Neural crest cell (in vitro differentiated cells): ENCODE measurements at regions not wholly inside any gene's neighbourhood (a gene's known extent, or its start where the extent isn't known, plus 50 kb on each side); places are given as distances from the start of the nearest gene placed in this dataset.
A peak's percentile ranks its signal among the peaks of the same experiment; 100 is the strongest.

ENCODE experiments used
- DNase-seq: peaks from one replicate; pipeline ENCODE4 v3.0.0; 2021; ENCODE audit warnings: low read depth, mixed read lengths, low spot score
- H3K27ac Mint-ChIP-seq: one replicate; pipeline ENCODE4 v1.8.0; 2021; ENCODE audit warnings: mild to moderate bottlenecking, mixed read lengths; ENCODE audit not compliant: unreplicated experiment
- H3K27me3 Mint-ChIP-seq: 2 replicates; pipeline ENCODE4 v1.8.0; 2021; ENCODE audit warnings: low read depth, mild to moderate bottlenecking, mixed read lengths
- H3K36me3 Mint-ChIP-seq: 2 replicates; pipeline ENCODE4 v1.8.0; 2021; ENCODE audit warnings: low read depth, mild to moderate bottlenecking, mixed read lengths
- H3K4me1 Mint-ChIP-seq: 2 replicates; pipeline ENCODE4 v1.8.0; 2021; ENCODE audit warnings: mixed read lengths
- H3K4me3 Mint-ChIP-seq: one replicate; pipeline ENCODE4 v1.8.0; 2021; ENCODE audit warnings: mild to moderate bottlenecking, mixed read lengths
- H3K9me3 Mint-ChIP-seq: 2 replicates; pipeline ENCODE4 v1.8.0; 2021; ENCODE audit warnings: mixed read lengths
- TF ChIP-seq, protein P1 (sequence below): fragments of 200-600 bp; sonication (generic); conservative IDR thresholded peaks from 2 replicates; pipeline ENCODE4 v1.5.0; 2021; ENCODE audit warnings: antibody characterized with exemption, mild to moderate bottlenecking

DNA sequence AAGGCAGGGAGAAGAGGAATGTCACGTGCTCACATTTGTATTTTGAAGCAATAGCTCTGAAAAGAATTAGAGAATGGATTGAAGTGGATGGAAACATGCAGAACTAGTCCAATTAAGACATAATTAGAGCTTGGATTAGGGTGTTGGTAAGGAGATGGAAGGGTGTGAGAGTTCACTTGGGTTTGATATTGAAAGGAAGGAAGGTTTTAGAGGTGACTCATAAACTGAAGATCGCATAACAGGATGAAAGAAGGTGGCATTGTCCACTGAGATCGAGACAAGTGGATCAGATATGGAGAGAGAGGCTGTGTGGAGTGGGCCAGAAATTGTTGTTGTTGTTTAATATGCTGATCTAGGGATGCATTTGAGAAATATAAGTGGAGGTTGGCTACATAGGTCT is 244.0 kb upstream of the SMIM31 start:
- Mint-ChIP-seq H3K4me3 (no peak overlapping the region), H3K27me3 (no peaks in the 10 kb centered on the region), H3K36me3 (no peaks in the 10 kb centered on the region), H3K4me1 (peaks cover 7% of the 10 kb centered on the region), H3K9me3 (no peaks in the 10 kb centered on the region), H3K27ac (no peak overlapping the region)
- TF ChIP-seq, protein P1, sequence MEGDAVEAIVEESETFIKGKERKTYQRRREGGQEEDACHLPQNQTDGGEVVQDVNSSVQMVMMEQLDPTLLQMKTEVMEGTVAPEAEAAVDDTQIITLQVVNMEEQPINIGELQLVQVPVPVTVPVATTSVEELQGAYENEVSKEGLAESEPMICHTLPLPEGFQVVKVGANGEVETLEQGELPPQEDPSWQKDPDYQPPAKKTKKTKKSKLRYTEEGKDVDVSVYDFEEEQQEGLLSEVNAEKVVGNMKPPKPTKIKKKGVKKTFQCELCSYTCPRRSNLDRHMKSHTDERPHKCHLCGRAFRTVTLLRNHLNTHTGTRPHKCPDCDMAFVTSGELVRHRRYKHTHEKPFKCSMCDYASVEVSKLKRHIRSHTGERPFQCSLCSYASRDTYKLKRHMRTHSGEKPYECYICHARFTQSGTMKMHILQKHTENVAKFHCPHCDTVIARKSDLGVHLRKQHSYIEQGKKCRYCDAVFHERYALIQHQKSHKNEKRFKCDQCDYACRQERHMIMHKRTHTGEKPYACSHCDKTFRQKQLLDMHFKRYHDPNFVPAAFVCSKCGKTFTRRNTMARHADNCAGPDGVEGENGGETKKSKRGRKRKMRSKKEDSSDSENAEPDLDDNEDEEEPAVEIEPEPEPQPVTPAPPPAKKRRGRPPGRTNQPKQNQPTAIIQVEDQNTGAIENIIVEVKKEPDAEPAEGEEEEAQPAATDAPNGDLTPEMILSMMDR: no peak
- no peak for DNase-seq

DNA sequence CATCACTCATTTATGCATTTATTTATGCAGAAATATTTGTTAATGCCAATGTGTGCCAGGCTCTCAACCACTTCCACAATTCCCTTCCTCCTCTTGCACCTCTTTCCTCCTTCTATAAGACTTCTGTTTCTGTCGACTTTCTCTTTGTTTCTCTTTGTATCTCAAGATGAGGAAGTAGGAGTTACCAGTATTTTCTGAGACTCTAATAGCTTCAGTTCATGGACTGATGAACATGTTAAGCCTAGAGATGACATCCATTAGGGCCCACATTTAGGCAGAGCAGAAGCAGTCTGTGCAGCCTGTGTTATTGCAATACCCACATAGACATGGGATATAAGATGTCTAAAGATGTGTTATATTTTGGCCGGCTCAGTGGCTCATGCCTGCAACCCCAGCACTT is 241.8 kb upstream of the SMIM31 start:
- Mint-ChIP-seq H3K9me3 (no peaks in the 10 kb centered on the region), H3K27me3 (no peaks in the 10 kb centered on the region), H3K4me3 (no peak overlapping the region), H3K27ac (no peak overlapping the region), H3K4me1 (no peaks in the 10 kb centered on the region), H3K36me3 (no peaks in the 10 kb centered on the region)
- TF ChIP-seq, protein P1: no peak
- DNase-seq: no peak

DNA sequence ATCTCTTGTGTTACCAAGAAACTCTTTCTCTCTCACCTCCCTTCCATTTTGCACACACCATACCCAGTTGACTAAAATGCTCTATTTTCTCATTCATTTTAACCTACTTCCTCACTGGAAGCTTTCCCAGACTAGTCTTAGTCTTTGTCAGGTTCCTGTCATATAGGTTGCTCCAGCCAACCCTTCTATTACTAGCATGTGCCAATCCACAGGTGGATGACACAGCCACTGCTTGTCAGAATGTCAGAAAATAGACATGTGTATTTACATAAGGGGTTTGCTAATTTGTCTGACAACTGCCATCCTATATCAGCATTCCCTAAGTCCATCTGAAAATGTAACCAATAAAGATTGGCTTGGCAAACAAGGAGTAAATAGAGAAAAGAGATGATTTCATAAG is 239.2 kb upstream of the SMIM31 start:
- no peak for DNase-seq
- Mint-ChIP-seq H3K9me3 (no peaks in the 10 kb centered on the region), H3K4me1 (no peaks in the 10 kb centered on the region), H3K27ac (no peak overlapping the region), H3K4me3 (no peak overlapping the region), H3K36me3 (no peaks in the 10 kb centered on the region), H3K27me3 (no peaks in the 10 kb centered on the region)
- TF ChIP-seq, protein P1: no peak

DNA sequence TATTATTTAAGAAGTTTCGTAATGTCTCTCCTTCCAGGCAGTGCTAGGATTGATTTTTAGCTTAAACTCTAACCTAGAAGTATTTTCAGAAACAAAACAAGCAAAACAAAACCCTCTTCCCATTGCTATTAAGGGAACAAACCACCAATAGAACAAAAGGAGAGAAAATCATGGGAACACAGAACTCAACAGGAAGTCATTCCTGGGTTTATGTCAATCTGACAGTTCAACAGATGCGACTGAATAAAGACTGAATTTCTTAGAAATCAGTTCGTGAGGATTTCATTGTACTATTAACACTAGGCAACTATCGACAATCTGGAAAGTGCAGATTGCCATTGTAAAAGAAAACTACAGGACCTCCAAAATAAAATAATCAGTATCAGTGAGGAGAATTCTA is 229.1 kb upstream of the SMIM31 start:
- no peaks in the 10 kb centered on the region for H3K36me3 Mint-ChIP-seq
- no peaks in the 10 kb centered on the region for H3K27me3 Mint-ChIP-seq
- H3K4me1 Mint-ChIP-seq: peaks cover 35% of the 10 kb centered on the region
- H3K9me3 Mint-ChIP-seq: no peaks in the 10 kb centered on the region
- H3K27ac Mint-ChIP-seq: no peak overlapping the region
- no peak overlapping the region for H3K4me3 Mint-ChIP-seq
- DNase-seq: no peak
- TF ChIP-seq, protein P1: no peak

DNA sequence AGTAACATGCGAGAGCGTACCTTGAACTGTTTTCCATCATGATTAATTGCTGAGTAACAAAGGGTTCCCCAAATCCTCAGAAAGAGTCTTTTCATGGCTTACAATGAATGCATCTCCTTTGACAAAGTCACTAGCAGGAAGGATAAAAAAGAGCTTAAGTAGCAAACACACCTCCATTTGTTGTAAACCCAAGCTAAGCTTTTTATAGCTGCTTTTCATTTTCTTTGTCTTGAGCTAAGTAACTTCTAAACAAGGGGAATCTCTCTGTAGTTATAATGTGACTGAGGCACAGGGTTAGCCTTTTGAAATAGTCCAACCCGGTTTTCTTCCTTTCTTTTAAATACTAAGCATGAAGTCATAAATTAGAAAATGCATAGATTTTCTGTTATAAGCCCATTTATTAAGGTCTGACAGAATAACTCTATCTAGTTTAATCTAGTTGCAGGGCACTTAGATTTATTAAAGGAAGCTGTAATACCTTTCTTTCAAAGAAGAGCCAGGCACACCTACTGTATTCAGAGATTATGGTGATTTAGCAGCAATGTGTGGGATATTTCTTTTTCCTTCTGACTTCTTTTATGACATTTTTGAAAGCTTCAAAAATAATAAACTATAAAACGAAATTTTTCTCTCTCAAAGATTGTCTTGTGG is 226.9 kb upstream of the SMIM31 start:
- DNase-seq: no peak
- no peaks in the 10 kb centered on the region for H3K27me3 Mint-ChIP-seq
- no peaks in the 10 kb centered on the region for H3K9me3 Mint-ChIP-seq
- TF ChIP-seq, protein P1: no peak
- H3K36me3 Mint-ChIP-seq: no peaks in the 10 kb centered on the region
- H3K4me3 Mint-ChIP-seq: no peak overlapping the region
- peak overlapping the region; percentile 65 for H3K27ac Mint-ChIP-seq
- H3K4me1 Mint-ChIP-seq: peaks cover 35% of the 10 kb centered on the region

DNA sequence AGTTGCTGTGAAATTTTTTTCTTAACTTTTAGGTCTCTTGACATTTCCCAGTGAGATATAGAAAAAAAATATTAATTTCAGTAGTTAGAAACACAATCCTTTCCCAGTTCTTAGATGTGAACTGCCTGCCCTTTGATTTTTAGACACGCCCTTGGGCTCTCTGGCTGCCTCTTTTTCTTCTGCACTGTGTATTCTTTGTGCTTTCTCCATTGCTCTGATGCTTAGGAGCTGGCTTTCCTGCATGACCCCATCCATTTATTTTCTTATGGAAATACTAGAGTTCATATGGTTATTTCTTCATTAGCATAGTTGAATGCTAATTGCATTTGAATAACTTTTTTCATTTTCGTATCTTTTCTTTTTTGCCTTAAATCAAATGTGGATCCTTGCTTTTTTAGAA is 224.9 kb upstream of the SMIM31 start:
- Mint-ChIP-seq H3K27ac (no peak overlapping the region), H3K4me3 (no peak overlapping the region), H3K9me3 (no peaks in the 10 kb centered on the region), H3K4me1 (peaks cover 33% of the 10 kb centered on the region), H3K36me3 (no peaks in the 10 kb centered on the region), H3K27me3 (no peaks in the 10 kb centered on the region)
- DNase-seq: no peak
- TF ChIP-seq, protein P1: no peak
